GM12891 (cell line): ENCODE measurements at regions not wholly inside any gene's neighbourhood (a gene's known extent, or its start where the extent isn't known, plus 50 kb on each side); places are given as distances from the start of the nearest gene placed in this dataset.

Experiments
- DNase-seq: peaks from one replicate; pipeline ENCODE4 v3.0.0; 2011; ENCODE audit warnings: low spot score; ENCODE audit not compliant: insufficient read length
- FAIRE-seq: peaks from 2 replicates; lab custom pipeline; 2011; peaks lifted over from hg19 to GRCh38; lab: Jason Lieb, UNC
- PAX5 ChIP-seq: IDR thresholded peaks from 2 replicates; pipeline ENCODE4 v1.6.1; 2011; ENCODE audit warnings: low read length, moderate library complexity, mild to moderate bottlenecking; ENCODE audit not compliant: insufficient read depth, severe bottlenecking
- POLR2A ChIP-seq: IDR thresholded peaks from 2 replicates; pipeline ENCODE4 v1.6.1; 2011; ENCODE audit warnings: low read depth, low read length, control low read depth
- POLR2AphosphoS5 ChIP-seq: IDR thresholded peaks from 2 replicates; pipeline ENCODE4 v1.6.1; 2011; ENCODE audit warnings: low read depth, low read length, control low read depth
- POU2F2 ChIP-seq: IDR thresholded peaks from 2 replicates; pipeline ENCODE4 v1.6.1; 2011; ENCODE audit warnings: low read depth, mild to moderate bottlenecking, control low read depth, low read length, moderate library complexity
- SPI1 ChIP-seq: IDR thresholded peaks from 2 replicates; pipeline ENCODE4 v1.6.1; 2011; ENCODE audit warnings: low read depth, low read length, control low read depth
- TAF1 ChIP-seq: IDR thresholded peaks from 2 replicates; pipeline ENCODE4 v1.6.1; 2011; ENCODE audit warnings: low read depth, low read length, control low read depth

DNA sequence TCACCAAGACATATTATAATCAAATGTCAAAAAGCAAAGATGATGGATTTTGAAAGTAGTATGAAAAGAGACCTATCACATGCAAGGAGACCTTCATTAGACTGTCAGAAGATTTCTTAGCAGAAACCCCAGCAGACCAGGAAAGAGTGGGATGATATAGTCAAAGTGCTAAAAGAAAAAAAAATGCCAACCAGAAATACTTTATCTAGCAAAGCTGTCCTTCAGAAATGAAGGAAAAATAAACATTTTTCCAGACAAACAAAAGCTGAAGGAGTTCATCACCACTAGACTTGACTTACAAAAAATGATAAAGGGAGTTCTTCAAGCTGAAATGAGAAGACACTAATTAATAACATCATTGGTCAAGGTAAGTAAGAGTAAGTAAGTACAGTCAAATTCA, 251.2 kb upstream of the SASH1 start:
- no peak for TF ChIP-seq POU2F2
- no peak for TF ChIP-seq POLR2AphosphoS5
- no peak for TF ChIP-seq SPI1
- TF ChIP-seq TAF1 = no peak
- no peak for TF ChIP-seq POLR2A
- TF ChIP-seq PAX5 = no peak

DNA sequence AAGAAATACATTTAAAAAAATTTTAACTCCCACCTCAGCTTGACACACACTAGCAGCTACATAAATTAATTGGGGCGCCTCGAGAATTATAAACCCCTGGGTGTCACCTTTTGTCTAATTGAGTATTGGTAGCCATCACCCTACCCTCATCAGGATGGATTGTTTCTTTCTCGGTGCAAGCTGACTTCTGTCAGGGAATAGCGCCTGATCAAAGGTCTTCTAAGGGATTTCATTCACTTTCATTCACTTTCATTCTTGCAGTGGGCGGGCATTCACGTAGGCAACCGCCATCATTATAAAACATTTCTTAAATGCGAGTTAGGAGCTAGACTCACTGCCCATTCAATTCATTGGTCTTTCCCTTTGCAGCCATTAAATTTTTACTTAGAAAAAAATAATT, 239.2 kb upstream of the SASH1 start:
- no peak for TF ChIP-seq TAF1
- no peak for TF ChIP-seq POLR2A
- TF ChIP-seq SPI1 = no peak
- TF ChIP-seq POLR2AphosphoS5 = no peak
- no peak for TF ChIP-seq POU2F2
- TF ChIP-seq PAX5 = no peak
- no peak for DNase-seq
- FAIRE-seq = no peak

More for the DNA sequence above, 251.2 kb upstream of the SASH1 start:
- DNase-seq (no peak), FAIRE-seq (no peak)

DNA sequence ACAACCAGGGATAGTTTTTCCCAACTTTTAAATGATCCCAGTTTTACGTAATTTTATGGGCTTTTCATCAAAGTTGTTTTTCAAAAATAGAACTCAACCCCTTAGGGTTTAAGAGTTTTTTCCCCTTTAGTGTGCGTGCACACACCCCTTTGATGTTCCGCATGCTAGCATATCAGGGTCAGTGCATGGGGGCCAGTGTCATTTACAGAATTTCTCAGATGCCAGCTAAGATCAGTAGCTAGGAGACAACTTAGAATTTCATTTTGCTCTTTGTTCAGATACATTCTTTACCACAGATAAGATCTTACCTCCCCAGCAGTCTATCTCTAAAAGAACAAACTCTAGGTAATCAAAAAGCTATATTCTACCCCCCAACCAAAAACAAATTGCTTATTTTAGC, 238.5 kb upstream of the SASH1 start:
- FAIRE-seq = no peak
- DNase-seq = no peak
- TF ChIP-seq POLR2A (no peak), POU2F2 (no peak), PAX5 (no peak), POLR2AphosphoS5 (no peak), TAF1 (no peak), SPI1 (no peak)

DNA sequence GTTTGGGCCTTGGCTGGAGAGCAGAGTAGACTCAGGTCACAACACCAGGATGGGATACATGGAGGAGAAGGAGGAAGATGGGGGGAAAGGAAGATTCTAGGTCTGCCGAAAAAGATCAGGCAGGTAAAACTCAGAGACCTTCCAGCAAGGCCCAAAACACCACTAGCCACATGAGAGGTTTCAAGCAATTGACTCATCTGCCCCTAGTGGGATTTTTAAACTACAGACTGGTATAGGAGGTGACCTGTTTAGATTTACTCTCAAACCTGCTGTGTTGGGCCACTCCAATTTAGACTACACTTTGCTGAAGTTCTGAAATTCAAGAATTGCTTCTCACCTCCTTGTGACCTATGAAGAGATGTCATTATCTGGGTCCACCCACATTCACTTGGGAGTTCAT, 236.9 kb upstream of the SASH1 start:
- DNase-seq (no peak), FAIRE-seq (no peak)
- TF ChIP-seq PAX5 = no peak

DNA sequence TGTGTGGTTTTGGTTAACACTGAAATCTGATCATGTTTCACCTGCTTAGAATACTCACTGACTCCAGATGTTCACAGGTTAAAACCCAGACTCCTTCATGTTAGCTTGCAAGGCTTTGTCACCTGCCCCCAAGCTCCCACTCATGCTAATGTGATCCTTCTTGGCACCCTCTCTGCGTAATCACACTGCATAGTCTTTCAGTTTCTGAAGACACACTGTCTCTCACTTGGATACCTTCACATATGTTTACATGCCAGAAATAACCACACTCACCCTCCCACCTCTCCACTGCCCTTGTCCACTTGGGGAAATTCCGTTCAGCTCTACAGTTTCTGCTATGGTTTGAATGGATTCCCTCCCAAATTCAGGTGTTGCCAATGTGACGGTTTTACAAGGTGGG, 234.7 kb upstream of the SASH1 start:
- no peak for TF ChIP-seq SPI1
- no peak for TF ChIP-seq POLR2AphosphoS5
- no peak for TF ChIP-seq PAX5
- no peak for TF ChIP-seq POU2F2
- no peak for TF ChIP-seq POLR2A
- no peak for TF ChIP-seq TAF1
- FAIRE-seq (no peak), DNase-seq (no peak)

DNA sequence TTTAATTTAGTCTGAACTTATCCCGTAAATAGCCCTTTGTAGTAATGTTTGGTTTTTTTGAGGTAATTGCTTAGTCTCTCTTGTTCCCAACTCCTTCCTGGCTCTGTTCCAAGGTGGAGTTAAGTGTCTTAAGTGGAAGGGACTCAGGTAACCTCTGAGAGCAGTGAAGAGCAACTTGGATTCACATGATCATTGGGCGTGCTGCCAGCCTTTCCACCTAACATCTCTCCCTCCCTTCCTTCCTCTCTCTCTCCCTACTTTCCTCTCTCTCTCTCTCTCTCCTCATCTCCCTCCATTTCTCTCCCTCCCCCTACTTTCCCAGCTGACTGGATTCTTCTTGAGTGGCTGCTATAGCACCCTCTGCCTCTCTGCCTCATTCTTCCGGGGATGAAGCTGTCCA, 232.9 kb upstream of the SASH1 start:
- TF ChIP-seq POLR2A = no peak
- TF ChIP-seq PAX5 = no peak
- no peak for TF ChIP-seq POLR2AphosphoS5
- TF ChIP-seq TAF1 = no peak
- TF ChIP-seq POU2F2 = no peak
- no peak for TF ChIP-seq SPI1
- DNase-seq = no peak
- no peak for FAIRE-seq

DNA sequence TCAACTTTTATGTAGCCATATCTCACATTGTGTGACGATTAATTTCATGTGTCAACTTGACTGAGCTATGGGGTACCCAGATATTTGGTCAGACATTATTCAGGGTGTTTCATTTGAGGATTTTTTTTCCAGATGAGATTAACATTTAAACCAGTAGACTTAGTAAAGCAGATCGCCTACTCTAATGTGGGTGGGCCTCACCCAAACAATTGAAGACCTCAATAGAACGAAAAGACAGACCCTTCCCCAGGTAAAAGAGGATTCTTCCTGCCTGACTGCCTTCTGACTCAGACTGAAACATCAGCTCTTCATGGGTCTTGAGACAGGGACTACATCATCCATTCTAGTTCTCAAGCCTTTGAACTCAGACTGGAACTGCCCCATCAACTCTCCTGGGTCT, 231.7 kb upstream of the SASH1 start:
- TF ChIP-seq PAX5 (no peak), POU2F2 (no peak), TAF1 (no peak), SPI1 (no peak), POLR2A (no peak), POLR2AphosphoS5 (no peak)
- no peak for DNase-seq
- no peak for FAIRE-seq

DNA sequence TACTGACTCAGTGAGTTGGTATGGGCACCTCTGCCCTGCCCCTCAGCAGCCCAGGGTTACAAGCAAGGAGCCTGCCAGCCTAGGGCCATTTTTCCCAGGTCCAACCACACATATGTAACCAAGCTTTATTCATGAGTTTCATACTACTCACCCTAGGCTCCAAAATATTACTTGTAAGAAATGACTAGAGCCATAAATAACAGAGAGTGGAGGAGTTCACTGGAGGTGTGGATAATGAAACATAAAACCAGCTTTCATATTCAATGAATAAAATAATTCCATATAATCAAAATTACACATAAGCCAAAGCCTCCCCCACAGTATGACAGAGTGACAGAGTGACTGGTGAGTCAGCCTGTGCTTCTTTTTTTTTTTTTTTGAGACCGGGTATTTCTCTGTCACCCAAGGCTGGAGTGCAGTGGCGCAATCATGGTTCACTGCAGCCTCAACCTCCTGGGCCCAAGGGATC, 229.8 kb upstream of the SASH1 start:
- TF ChIP-seq PAX5 = no peak
- TF ChIP-seq POLR2A = no peak
- TF ChIP-seq TAF1 = no peak
- no peak for TF ChIP-seq POLR2AphosphoS5
- TF ChIP-seq SPI1 = no peak
- TF ChIP-seq POU2F2 = no peak
- FAIRE-seq (no peak), DNase-seq (no peak)

DNA sequence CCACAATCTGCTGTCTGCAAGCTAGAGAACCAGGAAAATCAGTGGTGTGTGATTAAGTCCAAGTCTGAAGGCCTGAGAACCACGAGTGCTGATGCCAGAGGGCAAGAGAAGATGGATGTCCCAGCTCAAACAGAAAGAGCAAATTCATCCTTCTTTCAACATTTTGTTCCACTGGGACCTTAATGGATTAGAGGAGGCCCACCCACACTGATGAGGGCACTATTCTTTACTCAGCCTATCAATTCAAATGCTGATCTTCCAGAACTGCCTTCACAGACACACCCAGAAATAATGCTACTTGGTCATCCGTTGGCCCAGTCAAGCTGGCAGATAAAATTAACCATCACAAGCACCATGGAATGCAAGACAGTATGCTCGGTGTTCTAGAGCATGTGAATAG, 226.6 kb upstream of the SASH1 start:
- TF ChIP-seq POLR2AphosphoS5 (no peak), PAX5 (no peak), POU2F2 (no peak)
- no peak for DNase-seq
- no peak for FAIRE-seq

DNA sequence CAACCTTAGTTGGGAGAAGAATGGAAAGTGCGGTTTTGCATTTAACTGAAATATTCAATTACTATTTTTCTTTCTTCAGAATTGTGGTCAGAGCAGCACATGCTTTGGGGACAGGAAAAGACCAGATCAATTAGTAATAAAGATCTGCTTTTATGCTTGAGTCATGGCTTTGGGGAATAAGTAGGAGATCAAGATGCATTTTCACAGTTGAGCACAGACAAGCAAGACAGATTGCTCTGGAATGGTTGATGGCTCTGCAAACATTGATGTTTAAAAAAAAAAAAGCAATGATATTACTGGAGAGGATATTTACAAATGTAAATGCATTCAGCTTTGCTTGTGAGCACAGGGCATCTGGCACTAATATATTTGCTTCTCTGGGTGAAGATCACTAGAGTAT, 224.4 kb upstream of the SASH1 start:
- TF ChIP-seq POLR2AphosphoS5 (no peak), TAF1 (no peak), SPI1 (no peak), PAX5 (no peak), POLR2A (no peak), POU2F2 (no peak)
- no peak for FAIRE-seq
- no peak for DNase-seq
